IgD-negative memory B cell (primary cell): ENCODE measurements at regions not wholly inside any gene's neighbourhood (a gene's known extent, or its start where the extent isn't known, plus 50 kb on each side); places are given as distances from the start of the nearest gene placed in this dataset.

Experiments used
- H3K27ac Mint-ChIP-seq, 3 donors: one replicate each; pipeline ENCODE4 v1.8.0; 2020 to 2022; ENCODE audit warnings: mild to moderate bottlenecking in 3 of 3, mixed read lengths in 3 of 3, moderate library complexity in 1 of 3
- H3K27me3 Mint-ChIP-seq: one replicate; pipeline ENCODE4 v1.8.0; 2021; ENCODE audit warnings: mixed read lengths
- H3K36me3 Mint-ChIP-seq: one replicate; pipeline ENCODE4 v1.8.0; 2020; ENCODE audit warnings: mild to moderate bottlenecking, mixed read lengths
- H3K4me1 Mint-ChIP-seq, 3 donors: one replicate each; pipeline ENCODE4 v1.8.0; 2020 to 2022; ENCODE audit warnings: mixed read lengths in 3 of 3, mild to moderate bottlenecking in 1 of 3
- H3K4me3 Mint-ChIP-seq, 4 donors: one replicate each; pipeline ENCODE4 v1.8.0; 2020 to 2022; ENCODE audit warnings: mild to moderate bottlenecking in 4 of 4, mixed read lengths in 4 of 4, moderate library complexity in 3 of 4
- H3K9me3 Mint-ChIP-seq, 3 donors: one replicate each; pipeline ENCODE4 v1.8.0; 2020 to 2021; ENCODE audit warnings: mixed read lengths in 3 of 3, mild to moderate bottlenecking in 1 of 3

- H3K36me3 Mint-ChIP-seq: no peaks in the 10 kb centered on the region
- H3K27me3 Mint-ChIP-seq: no peaks in the 10 kb centered on the region
- no peaks in the 10 kb centered on the region for H3K4me1 Mint-ChIP-seq
- H3K27ac Mint-ChIP-seq: no peak overlapping the region
- no peak overlapping the region for H3K4me3 Mint-ChIP-seq
- peaks cover 1 to 14% (median 6%) of the 10 kb centered on the region in 3 donors for H3K9me3 Mint-ChIP-seq
These were observed 1044.2 kb upstream of the CDH9 start for GRCh38 chr5:28082610-28083009.

- peaks cover 1 to 15% (median 7%) of the 10 kb centered on the region in 3 donors for H3K9me3 Mint-ChIP-seq
- no peaks in the 10 kb centered on the region for H3K27me3 Mint-ChIP-seq
- H3K4me3 Mint-ChIP-seq: no peak overlapping the region
- H3K36me3 Mint-ChIP-seq: no peaks in the 10 kb centered on the region
- H3K4me1 Mint-ChIP-seq: no peaks in the 10 kb centered on the region
- no peak overlapping the region for H3K27ac Mint-ChIP-seq
These were observed 1039.2 kb upstream of the CDH9 start for GRCh38 chr5:28077291-28078240.

- Mint-ChIP-seq H3K27ac (no peak overlapping the region), H3K4me3 (no peak overlapping the region), H3K36me3 (no peaks in the 10 kb centered on the region)
These were observed 1028.5 kb upstream of the CDH9 start for GRCh38 chr5:28066856-28067255.

GRCh38 chr5:28065656-28066055 is 1027.3 kb upstream of the CDH9 start:
- no peaks in the 10 kb centered on the region for H3K4me1 Mint-ChIP-seq
- no peaks in the 10 kb centered on the region for H3K27me3 Mint-ChIP-seq
- H3K9me3 Mint-ChIP-seq: peaks cover 2 to 5% (median 4%) of the 10 kb centered on the region in 3 donors
- no peak overlapping the region for H3K27ac Mint-ChIP-seq
- no peak overlapping the region for H3K4me3 Mint-ChIP-seq
- no peaks in the 10 kb centered on the region for H3K36me3 Mint-ChIP-seq

More at GRCh38 chr5:28066856-28067255, 1028.5 kb upstream of the CDH9 start:
- peaks cover 2 to 7% (median 5%) of the 10 kb centered on the region in 3 donors for H3K9me3 Mint-ChIP-seq
- no peaks in the 10 kb centered on the region for H3K27me3 Mint-ChIP-seq
- no peaks in the 10 kb centered on the region for H3K4me1 Mint-ChIP-seq

GRCh38 chr5:28046596-28046995 is 1008.2 kb upstream of the CDH9 start:
- H3K36me3 Mint-ChIP-seq: no peaks in the 10 kb centered on the region
- H3K27me3 Mint-ChIP-seq: no peaks in the 10 kb centered on the region
- H3K4me3 Mint-ChIP-seq: no peak overlapping the region
- H3K27ac Mint-ChIP-seq: no peak overlapping the region
- H3K9me3 Mint-ChIP-seq: peaks cover under 1 to 12% (median 5%) of the 10 kb centered on the region in 3 donors
- H3K4me1 Mint-ChIP-seq: no peaks in the 10 kb centered on the region

GRCh38 chr5:28027851-28028250 is 989.5 kb upstream of the CDH9 start:
- Mint-ChIP-seq H3K27me3 (no peaks in the 10 kb centered on the region), H3K4me1 (peaks cover 0 to 2% (median 0%) of the 10 kb centered on the region in 3 donors)

GRCh38 chr5:28017178-28017577 is 978.8 kb upstream of the CDH9 start:
- H3K27me3 Mint-ChIP-seq: no peaks in the 10 kb centered on the region
- no peak overlapping the region for H3K27ac Mint-ChIP-seq
- no peaks in the 10 kb centered on the region for H3K36me3 Mint-ChIP-seq
- H3K9me3 Mint-ChIP-seq: peaks cover 5 to 26% (median 10%) of the 10 kb centered on the region in 3 donors
- no peak overlapping the region for H3K4me3 Mint-ChIP-seq
- peaks cover 0 to 3% (median 0%) of the 10 kb centered on the region in 3 donors for H3K4me1 Mint-ChIP-seq

More at GRCh38 chr5:28027851-28028250, 989.5 kb upstream of the CDH9 start:
- no peaks in the 10 kb centered on the region for H3K36me3 Mint-ChIP-seq
- no peak overlapping the region for H3K27ac Mint-ChIP-seq
- H3K4me3 Mint-ChIP-seq: no peak overlapping the region
- H3K9me3 Mint-ChIP-seq: peaks cover 7 to 25% (median 12%) of the 10 kb centered on the region in 3 donors

- Mint-ChIP-seq H3K4me3 (no peak overlapping the region), H3K27me3 (no peaks in the 10 kb centered on the region), H3K27ac (no peak overlapping the region), H3K36me3 (no peaks in the 10 kb centered on the region), H3K9me3 (peaks cover 3 to 28% (median 8%) of the 10 kb centered on the region in 3 donors), H3K4me1 (peaks cover 0 to 3% (median 0%) of the 10 kb centered on the region in 3 donors)
These were observed 976.4 kb upstream of the CDH9 start for GRCh38 chr5:28014779-28015178.

- peaks cover 5 to 32% (median 8%) of the 10 kb centered on the region in 3 donors for H3K9me3 Mint-ChIP-seq
- H3K27me3 Mint-ChIP-seq: no peaks in the 10 kb centered on the region
- H3K4me1 Mint-ChIP-seq: peaks cover 0 to 3% (median 0%) of the 10 kb centered on the region in 3 donors
- no peak overlapping the region for H3K4me3 Mint-ChIP-seq
- no peak overlapping the region for H3K27ac Mint-ChIP-seq
- no peaks in the 10 kb centered on the region for H3K36me3 Mint-ChIP-seq
These were observed 974.2 kb upstream of the CDH9 start for GRCh38 chr5:28012538-28012937.

- H3K4me1 Mint-ChIP-seq: no peaks in the 10 kb centered on the region
- no peaks in the 10 kb centered on the region for H3K27me3 Mint-ChIP-seq
- no peak overlapping the region for H3K27ac Mint-ChIP-seq
- H3K4me3 Mint-ChIP-seq: no peak overlapping the region
- H3K9me3 Mint-ChIP-seq: peaks cover 3 to 26% (median 9%) of the 10 kb centered on the region in 3 donors
- no peaks in the 10 kb centered on the region for H3K36me3 Mint-ChIP-seq
These were observed 971.2 kb upstream of the CDH9 start for GRCh38 chr5:28009576-28009975.

- H3K4me3 Mint-ChIP-seq: no peak overlapping the region
- no peaks in the 10 kb centered on the region for H3K36me3 Mint-ChIP-seq
- H3K27me3 Mint-ChIP-seq: no peaks in the 10 kb centered on the region
- H3K9me3 Mint-ChIP-seq: peaks cover 3 to 33% (median 3%) of the 10 kb centered on the region in 3 donors
- H3K4me1 Mint-ChIP-seq: peaks cover 0 to 3% (median 0%) of the 10 kb centered on the region in 3 donors
- H3K27ac Mint-ChIP-seq: no peak overlapping the region
These were observed 958.3 kb upstream of the CDH9 start for GRCh38 chr5:27996665-27997064.

GRCh38 chr5:27995867-27996266 is 957.5 kb upstream of the CDH9 start:
- Mint-ChIP-seq H3K4me1 (peaks cover 0 to 3% (median 0%) of the 10 kb centered on the region in 3 donors), H3K36me3 (no peaks in the 10 kb centered on the region), H3K27ac (no peak overlapping the region), H3K27me3 (no peaks in the 10 kb centered on the region), H3K9me3 (peaks cover 3 to 33% (median 6%) of the 10 kb centered on the region in 3 donors), H3K4me3 (no peak overlapping the region)

GRCh38 chr5:27978322-27978721 is 939.9 kb upstream of the CDH9 start:
- Mint-ChIP-seq H3K36me3 (no peaks in the 10 kb centered on the region), H3K4me3 (no peak overlapping the region), H3K4me1 (no peaks in the 10 kb centered on the region), H3K27me3 (no peaks in the 10 kb centered on the region), H3K27ac (no peak overlapping the region), H3K9me3 (peaks cover 8 to 24% (median 9%) of the 10 kb centered on the region in 3 donors)

GRCh38 chr5:27969157-27969556 is 930.8 kb upstream of the CDH9 start:
- Mint-ChIP-seq H3K4me1 (no peaks in the 10 kb centered on the region), H3K27ac (no peak overlapping the region), H3K4me3 (no peak overlapping the region), H3K9me3 (peaks cover 2 to 5% (median 3%) of the 10 kb centered on the region in 3 donors), H3K36me3 (peaks cover 3% of the 10 kb centered on the region), H3K27me3 (no peaks in the 10 kb centered on the region)

- H3K27me3 Mint-ChIP-seq: no peaks in the 10 kb centered on the region
- H3K27ac Mint-ChIP-seq: no peak overlapping the region
- peaks cover 0 to 2% (median 0%) of the 10 kb centered on the region in 3 donors for H3K4me1 Mint-ChIP-seq
- H3K36me3 Mint-ChIP-seq: peaks cover 3% of the 10 kb centered on the region
- H3K4me3 Mint-ChIP-seq: no peak overlapping the region
- peaks cover 5 to 14% (median 7%) of the 10 kb centered on the region in 3 donors for H3K9me3 Mint-ChIP-seq
These were observed 924.8 kb upstream of the CDH9 start for GRCh38 chr5:27963050-27963783.
